Lower lobe of right lung (tissue), 2 donors: ENCODE measurements at regions not wholly inside any gene's neighbourhood (a gene's known extent, or its start where the extent isn't known, plus 50 kb on each side); places are given as distances from the start of the nearest gene placed in this dataset.

ENCODE experiments used
- ATAC-seq, 2 donors: fragments of 200-7000 bp; cut with Tn5 transposase; one replicate each; pipeline ENCODE4 v1.9.1; 2020 to 2022; ENCODE audit warnings: mild to moderate bottlenecking in 2 of 2, moderate library complexity in 2 of 2
- DNase-seq: peaks from one replicate; pipeline ENCODE4 v3.0.0-alpha.2; 2020
- H3K27ac ChIP-seq: fragments of 200-600 bp; one replicate; pipeline ENCODE4 v1.8.0; 2022
- H3K27me3 ChIP-seq: fragments of 200-600 bp; one replicate; pipeline ENCODE4 v1.8.0; 2022; ENCODE audit warnings: low read depth
- H3K36me3 ChIP-seq: fragments of 200-600 bp; one replicate; pipeline ENCODE4 v1.8.0; 2022; ENCODE audit warnings: mild to moderate bottlenecking
- H3K4me1 ChIP-seq: fragments of 200-600 bp; one replicate; pipeline ENCODE4 v1.8.0; 2022
- H3K4me3 ChIP-seq: fragments of 200-600 bp; one replicate; pipeline ENCODE4 v1.8.0; 2022; ENCODE audit warnings: mild to moderate bottlenecking
- H3K9me3 ChIP-seq: fragments of 200-600 bp; one replicate; pipeline ENCODE4 v1.8.0; 2022
- CTCF ChIP-seq: fragments of 200-600 bp; IDR thresholded peaks from one replicate; pipeline ENCODE4 v1.8.0; 2022; ENCODE audit warnings: antibody characterized with exemption, mild to moderate bottlenecking
- intact Hi-C: fragments of 100-400 bp; cut with DNase I; formaldehyde crosslinking; loops from one replicate; pipeline ENCODE4 v1.11.0; 2022
- donor health status: DM: no; HTN: yes; CAD: no; lungs with severe emphysema.

- no peaks in the 10 kb centered on the region for H3K36me3 ChIP-seq
- H3K27ac ChIP-seq, result no peak overlapping the region
- no peaks in the 10 kb centered on the region for H3K4me1 ChIP-seq
- no peak for DNase-seq
- no peaks in the 10 kb centered on the region for H3K27me3 ChIP-seq
- no peaks in the 10 kb centered on the region for H3K9me3 ChIP-seq
- no peak for TF ChIP-seq CTCF
- no peak for ATAC-seq
- intact Hi-C loops, result no loop called here
- no peak overlapping the region for H3K4me3 ChIP-seq
These were observed 255.3 kb upstream of the ID2 start for GRCh38 chr2:8426550-8426949.

- no peaks in the 10 kb centered on the region for H3K36me3 ChIP-seq
- DNase-seq, result no peak
- no peaks in the 10 kb centered on the region for H3K9me3 ChIP-seq
- no peaks in the 10 kb centered on the region for H3K27me3 ChIP-seq
- ATAC-seq, result no peak
- intact Hi-C loops, result no loop called here
- TF ChIP-seq CTCF, result no peak
- H3K27ac ChIP-seq, result no peak overlapping the region
- no peaks in the 10 kb centered on the region for H3K4me1 ChIP-seq
- no peak overlapping the region for H3K4me3 ChIP-seq
These were observed 254.6 kb upstream of the ID2 start for GRCh38 chr2:8427211-8427610.

- TF ChIP-seq CTCF, result no peak
- Histone ChIP-seq H3K27me3 (no peaks in the 10 kb centered on the region), H3K4me1 (no peaks in the 10 kb centered on the region), H3K4me3 (no peak overlapping the region), H3K9me3 (no peaks in the 10 kb centered on the region), H3K36me3 (no peaks in the 10 kb centered on the region), H3K27ac (no peak overlapping the region)
- no peak for ATAC-seq
- intact Hi-C loops, result no loop called here
- no peak for DNase-seq
These were observed 251.2 kb upstream of the ID2 start for GRCh38 chr2:8430628-8431027.

- H3K4me3 ChIP-seq, result no peak overlapping the region
- no peaks in the 10 kb centered on the region for H3K27me3 ChIP-seq
- no peaks in the 10 kb centered on the region for H3K9me3 ChIP-seq
- intact Hi-C loops, result no loop called here
- no peak overlapping the region for H3K27ac ChIP-seq
- no peaks in the 10 kb centered on the region for H3K4me1 ChIP-seq
- TF ChIP-seq CTCF, result no peak
- no peaks in the 10 kb centered on the region for H3K36me3 ChIP-seq
- DNase-seq (no peak), ATAC-seq (peak in 1 of 2 donors; percentile 43)
These were observed 250.3 kb upstream of the ID2 start for GRCh38 chr2:8431446-8432125.

GRCh38 chr2:8432706-8433336 is 249.0 kb upstream of the ID2 start:
- Histone ChIP-seq H3K9me3 (no peaks in the 10 kb centered on the region), H3K36me3 (no peaks in the 10 kb centered on the region), H3K4me3 (no peak overlapping the region), H3K27ac (no peak overlapping the region), H3K27me3 (no peaks in the 10 kb centered on the region), H3K4me1 (no peaks in the 10 kb centered on the region)
- ATAC-seq, result no peak
- no peak for TF ChIP-seq CTCF
- intact Hi-C loops, result no loop called here
- no peak for DNase-seq
